Endothelial cell of umbilical vein (primary cell): ENCODE measurements at regions not wholly inside any gene's neighbourhood (a gene's known extent, or its start where the extent isn't known, plus 50 kb on each side); places are given as distances from the start of the nearest gene placed in this dataset.

ENCODE experiments used
- EZH2 ChIP-seq: IDR thresholded peaks from 2 replicates; pipeline ENCODE4 v1.6.1; 2012; ENCODE audit warnings: borderline replicate concordance, low read depth, mild to moderate bottlenecking, moderate library complexity, low read length, inconsistent platforms; ENCODE audit not compliant: severe bottlenecking
- MYC ChIP-seq: IDR thresholded peaks from one replicate; pipeline ENCODE4 v1.6.1; 2011; ENCODE audit warnings: mild to moderate bottlenecking, low read depth, low read length
- TF ChIP-seq, protein P1 (sequence below), 2 donors: IDR thresholded peaks; 1 replicate in 1 of 2; 2 replicates in 1 of 2; pipeline ENCODE4 v1.5.1; 2011; ENCODE audit warnings: low read length in 2 of 2, mild to moderate bottlenecking in 2 of 2, moderate library complexity in 2 of 2, control low read depth in 1 of 2, inconsistent platforms in 1 of 2, low read depth in 1 of 2; ENCODE audit not compliant: insufficient read depth in 1 of 2; ENCODE audit errors: extremely low read depth in 1 of 2

DNA sequence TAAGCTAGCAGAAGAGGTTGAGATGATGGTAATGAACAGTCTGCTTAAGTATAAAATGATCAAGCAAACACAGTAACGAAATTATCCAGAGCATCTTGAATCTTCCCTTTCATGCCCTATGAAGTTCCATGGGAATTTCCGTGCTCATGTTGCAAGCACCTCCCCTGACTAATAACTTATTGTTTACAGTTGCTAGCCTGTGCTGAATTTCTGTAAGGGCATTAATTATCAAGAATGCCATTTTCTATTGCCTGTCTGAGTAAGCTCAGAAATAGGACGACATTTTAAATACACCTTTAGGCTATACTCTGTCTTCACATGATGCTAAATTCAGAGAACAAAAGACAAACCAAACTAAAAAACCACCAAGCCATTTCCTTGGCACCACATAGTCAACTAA lies 257.5 kb upstream of the LRTM1 start:
- TF ChIP-seq, protein P1, sequence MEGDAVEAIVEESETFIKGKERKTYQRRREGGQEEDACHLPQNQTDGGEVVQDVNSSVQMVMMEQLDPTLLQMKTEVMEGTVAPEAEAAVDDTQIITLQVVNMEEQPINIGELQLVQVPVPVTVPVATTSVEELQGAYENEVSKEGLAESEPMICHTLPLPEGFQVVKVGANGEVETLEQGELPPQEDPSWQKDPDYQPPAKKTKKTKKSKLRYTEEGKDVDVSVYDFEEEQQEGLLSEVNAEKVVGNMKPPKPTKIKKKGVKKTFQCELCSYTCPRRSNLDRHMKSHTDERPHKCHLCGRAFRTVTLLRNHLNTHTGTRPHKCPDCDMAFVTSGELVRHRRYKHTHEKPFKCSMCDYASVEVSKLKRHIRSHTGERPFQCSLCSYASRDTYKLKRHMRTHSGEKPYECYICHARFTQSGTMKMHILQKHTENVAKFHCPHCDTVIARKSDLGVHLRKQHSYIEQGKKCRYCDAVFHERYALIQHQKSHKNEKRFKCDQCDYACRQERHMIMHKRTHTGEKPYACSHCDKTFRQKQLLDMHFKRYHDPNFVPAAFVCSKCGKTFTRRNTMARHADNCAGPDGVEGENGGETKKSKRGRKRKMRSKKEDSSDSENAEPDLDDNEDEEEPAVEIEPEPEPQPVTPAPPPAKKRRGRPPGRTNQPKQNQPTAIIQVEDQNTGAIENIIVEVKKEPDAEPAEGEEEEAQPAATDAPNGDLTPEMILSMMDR (IDR thresholded peaks at IDR 0.05; ENCODE audit: extremely low read depth in 1 of 2, insufficient read depth in 1 of 2, low read depth in 1 of 2, low read length in 2 of 2), result no peak
- TF ChIP-seq MYC, result no peak
- TF ChIP-seq EZH2, result no peak
